Lung (tissue), 11 donors: ENCODE measurements at regions not wholly inside any gene's neighbourhood (a gene's known extent, or its start where the extent isn't known, plus 50 kb on each side); places are given as distances from the start of the nearest gene placed in this dataset.
"Not testable (repeated sequence)": the region's sequence is repeated elsewhere in the genome, so short reads cannot be mapped to it uniquely, and the experiment has no call there.

Experiments
- ATAC-seq: fragments of 200-7000 bp; cut with Tn5 transposase; one replicate; pipeline ENCODE4 v1.9.1; 2020; ENCODE audit warnings: moderate number of reproducible peaks; ENCODE audit not compliant: insufficient read depth, low FRiP score
- DNase-seq, 3 donors: peaks; one replicate each; pipeline ENCODE4 v3.0.0-alpha.2; 2013 to 2017
- H3K27ac ChIP-seq, 2 donors: one replicate each; pipeline ENCODE4 v1.5.1; 2013; ENCODE audit warnings: mild to moderate bottlenecking in 2 of 2, moderate library complexity in 2 of 2, control low read depth in 1 of 2, inconsistent platforms in 1 of 2, low read depth in 1 of 2, low read length in 1 of 2
- H3K27me3 ChIP-seq, 3 donors: one replicate each; pipeline ENCODE4 v1.5.1; 2013; ENCODE audit warnings: low read length in 2 of 3; ENCODE audit not compliant: control insufficient read depth in 3 of 3, insufficient read depth in 3 of 3
- H3K36me3 ChIP-seq, 4 donors: one replicate each; pipeline ENCODE4 v1.5.1; 2013; ENCODE audit warnings: low read length in 4 of 4, mild to moderate bottlenecking in 1 of 4, moderate library complexity in 1 of 4; ENCODE audit not compliant: control insufficient read depth in 4 of 4, insufficient read depth in 4 of 4
- H3K4me1 ChIP-seq, 5 donors: one replicate each; pipeline ENCODE4 v1.5.1; 2013; ENCODE audit warnings: low read length in 5 of 5, mild to moderate bottlenecking in 2 of 5, moderate library complexity in 1 of 5; ENCODE audit not compliant: control insufficient read depth in 5 of 5, insufficient read depth in 5 of 5
- H3K4me3 ChIP-seq: one replicate; pipeline ENCODE4 v1.5.1; 2013; ENCODE audit warnings: mild to moderate bottlenecking, control low read depth, moderate library complexity
- H3K9ac ChIP-seq, 2 donors: one replicate each; pipeline ENCODE4 v1.5.1; 2013; ENCODE audit warnings: low read length in 2 of 2, control low read depth in 1 of 2; ENCODE audit not compliant: insufficient read depth in 1 of 2
- H3K9me3 ChIP-seq, 4 donors: one replicate each; pipeline ENCODE4 v1.5.1; 2013; ENCODE audit warnings: low read length in 3 of 4, mild to moderate bottlenecking in 1 of 4, moderate library complexity in 1 of 4; ENCODE audit not compliant: control insufficient read depth in 4 of 4, insufficient read depth in 3 of 4
- WGBS, 2 donors: extraction: QIAGEN DNeasy Blood & Tissue Kit; methylation state at CpG; one replicate each; pipeline ENCODE4 v1.1.7; 2013; 5-methylcytosine and 5-hydroxymethylcytosine counted together
- TF ChIP-seq, protein P1 (sequence below): IDR thresholded peaks from 2 replicates; pipeline ENCODE4 v1.5.1; 2012; ENCODE audit warnings: mild to moderate bottlenecking; ENCODE audit errors: control extremely low read depth, extremely low read depth
- donor health status: control.
- donor health status: control.
- donor health status: Bipolar disorder and iron deficiency.
- donor health status: healthy.
- donor health status: DM: yes; HTN: yes; CAD: no.

DNA sequence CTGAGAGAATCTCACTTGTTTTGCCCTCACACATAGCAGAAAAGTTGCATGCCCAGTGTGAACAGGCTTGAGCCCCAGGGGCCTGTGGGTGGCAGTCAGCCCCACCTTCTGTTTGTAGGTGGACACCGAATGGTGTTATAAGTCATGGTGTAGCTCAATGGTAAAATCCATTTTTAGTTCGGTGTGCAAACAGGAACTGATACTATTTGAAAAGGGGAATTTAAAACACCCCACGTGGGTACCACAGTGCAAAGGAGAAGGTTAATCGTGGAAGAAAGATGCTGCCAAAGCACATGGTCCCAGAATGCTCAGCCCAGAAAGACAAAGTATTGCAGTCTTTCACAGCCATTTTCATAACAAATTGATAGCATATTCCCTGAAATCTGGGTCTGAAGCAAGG is 71.8 kb upstream of the GZMB start:
- Histone ChIP-seq H3K36me3 (no peaks in the 10 kb centered on the region), H3K9me3 (no peaks in the 10 kb centered on the region), H3K9ac (no peak overlapping the region), H3K4me1 (peaks cover 0 to 4% (median 0%) of the 10 kb centered on the region in 5 donors), H3K4me3 (no peak overlapping the region), H3K27me3 (no peaks in the 10 kb centered on the region), H3K27ac (no peak overlapping the region)
- TF ChIP-seq, protein P1, sequence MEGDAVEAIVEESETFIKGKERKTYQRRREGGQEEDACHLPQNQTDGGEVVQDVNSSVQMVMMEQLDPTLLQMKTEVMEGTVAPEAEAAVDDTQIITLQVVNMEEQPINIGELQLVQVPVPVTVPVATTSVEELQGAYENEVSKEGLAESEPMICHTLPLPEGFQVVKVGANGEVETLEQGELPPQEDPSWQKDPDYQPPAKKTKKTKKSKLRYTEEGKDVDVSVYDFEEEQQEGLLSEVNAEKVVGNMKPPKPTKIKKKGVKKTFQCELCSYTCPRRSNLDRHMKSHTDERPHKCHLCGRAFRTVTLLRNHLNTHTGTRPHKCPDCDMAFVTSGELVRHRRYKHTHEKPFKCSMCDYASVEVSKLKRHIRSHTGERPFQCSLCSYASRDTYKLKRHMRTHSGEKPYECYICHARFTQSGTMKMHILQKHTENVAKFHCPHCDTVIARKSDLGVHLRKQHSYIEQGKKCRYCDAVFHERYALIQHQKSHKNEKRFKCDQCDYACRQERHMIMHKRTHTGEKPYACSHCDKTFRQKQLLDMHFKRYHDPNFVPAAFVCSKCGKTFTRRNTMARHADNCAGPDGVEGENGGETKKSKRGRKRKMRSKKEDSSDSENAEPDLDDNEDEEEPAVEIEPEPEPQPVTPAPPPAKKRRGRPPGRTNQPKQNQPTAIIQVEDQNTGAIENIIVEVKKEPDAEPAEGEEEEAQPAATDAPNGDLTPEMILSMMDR, result no peak
- no peak for DNase-seq
- 47 to 65% methylated on average over 4 of the region's 4 CpGs for WGBS, 2 donors
- no peak for ATAC-seq

DNA sequence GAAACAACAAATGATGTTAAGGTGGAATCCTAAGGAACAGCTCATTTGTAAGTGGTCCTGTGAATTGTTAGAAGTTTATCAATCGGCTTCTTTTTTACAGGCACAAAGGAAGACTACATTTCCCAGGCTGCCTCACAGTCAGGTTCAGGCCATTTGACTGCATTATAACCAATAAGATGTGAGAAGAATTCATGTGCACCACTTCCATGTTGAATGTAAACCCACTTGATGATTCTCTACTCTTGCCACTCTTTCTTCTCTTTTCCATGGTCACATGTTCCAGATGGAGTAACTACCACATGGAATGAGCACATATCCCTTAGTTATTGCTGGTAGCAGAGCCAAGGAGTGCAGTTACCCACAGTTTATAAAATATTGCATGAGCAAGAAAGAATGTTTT is 67.1 kb upstream of the GZMB start:
- H3K4me3 ChIP-seq, result no peak overlapping the region
- ATAC-seq, result no peak
- H3K9ac ChIP-seq, result no peak overlapping the region
- no peaks in the 10 kb centered on the region for H3K27me3 ChIP-seq
- no peak overlapping the region for H3K27ac ChIP-seq
- H3K4me1 ChIP-seq, result no peaks in the 10 kb centered on the region
- TF ChIP-seq, protein P1, result no peak
- H3K36me3 ChIP-seq, result no peaks in the 10 kb centered on the region
- WGBS, 2 donors, result 89 to 94% methylated on average over 1 of the region's 1 CpG
- DNase-seq, result no peak
- H3K9me3 ChIP-seq, result peaks cover 0 to 3% (median under 1%) of the 10 kb centered on the region in 4 donors

DNA sequence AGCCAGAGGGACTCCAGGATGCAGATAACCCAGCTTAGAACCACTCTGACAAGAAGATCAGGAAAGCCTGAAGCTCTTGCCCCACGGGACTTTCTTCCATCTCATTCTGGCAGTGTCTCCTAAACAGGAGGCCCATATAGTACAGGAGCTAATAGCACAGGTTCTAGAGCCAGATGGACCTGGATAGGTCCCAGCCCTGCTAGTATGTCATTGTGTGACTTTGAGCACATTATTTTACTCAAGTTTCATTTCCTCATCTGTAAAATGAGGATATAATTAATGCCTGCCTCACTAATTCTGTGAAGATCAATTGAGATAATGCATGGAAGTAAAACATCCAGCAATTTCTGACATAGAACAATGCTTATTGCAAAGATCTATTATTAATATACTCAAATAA is 66.5 kb upstream of the GZMB start:
- Histone ChIP-seq H3K27ac (no peak overlapping the region), H3K9ac (no peak overlapping the region), H3K4me1 (no peaks in the 10 kb centered on the region), H3K36me3 (no peaks in the 10 kb centered on the region), H3K27me3 (no peaks in the 10 kb centered on the region), H3K4me3 (no peak overlapping the region), H3K9me3 (peaks cover 0 to 3% (median under 1%) of the 10 kb centered on the region in 4 donors)
- no peak for ATAC-seq
- WGBS, 2 donors, result 69 to 78% methylated on average over 1 of the region's 1 CpG
- TF ChIP-seq, protein P1, result no peak
- DNase-seq, result no peak

DNA sequence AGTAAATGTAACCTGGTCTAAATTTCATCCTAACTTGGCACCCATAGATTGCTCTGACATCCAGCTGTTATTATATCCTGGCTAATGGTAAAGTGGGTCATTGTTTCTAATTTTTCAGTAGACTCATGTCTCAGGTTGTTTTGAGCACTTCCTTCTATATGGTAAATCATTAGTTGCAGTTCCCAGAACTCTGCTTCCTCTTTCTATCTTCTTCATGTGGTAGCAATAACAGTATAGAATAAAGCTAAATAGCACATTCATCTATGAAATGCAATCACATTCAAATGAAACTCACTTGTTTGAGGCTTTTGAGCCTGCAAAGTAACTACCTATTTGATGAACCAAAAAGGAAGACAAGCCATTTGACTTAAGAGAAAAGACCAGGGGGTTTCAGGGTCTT is 65.1 kb upstream of the GZMB start:
- DNase-seq, result no peak
- H3K9me3 ChIP-seq, result peaks cover 0 to 3% (median under 1%) of the 10 kb centered on the region in 4 donors
- no peak overlapping the region for H3K27ac ChIP-seq
- TF ChIP-seq, protein P1, result no peak
- no peaks in the 10 kb centered on the region for H3K27me3 ChIP-seq
- no peak for ATAC-seq
- H3K4me3 ChIP-seq, result no peak overlapping the region
- H3K36me3 ChIP-seq, result no peaks in the 10 kb centered on the region
- no peak overlapping the region for H3K9ac ChIP-seq
- H3K4me1 ChIP-seq, result no peaks in the 10 kb centered on the region

DNA sequence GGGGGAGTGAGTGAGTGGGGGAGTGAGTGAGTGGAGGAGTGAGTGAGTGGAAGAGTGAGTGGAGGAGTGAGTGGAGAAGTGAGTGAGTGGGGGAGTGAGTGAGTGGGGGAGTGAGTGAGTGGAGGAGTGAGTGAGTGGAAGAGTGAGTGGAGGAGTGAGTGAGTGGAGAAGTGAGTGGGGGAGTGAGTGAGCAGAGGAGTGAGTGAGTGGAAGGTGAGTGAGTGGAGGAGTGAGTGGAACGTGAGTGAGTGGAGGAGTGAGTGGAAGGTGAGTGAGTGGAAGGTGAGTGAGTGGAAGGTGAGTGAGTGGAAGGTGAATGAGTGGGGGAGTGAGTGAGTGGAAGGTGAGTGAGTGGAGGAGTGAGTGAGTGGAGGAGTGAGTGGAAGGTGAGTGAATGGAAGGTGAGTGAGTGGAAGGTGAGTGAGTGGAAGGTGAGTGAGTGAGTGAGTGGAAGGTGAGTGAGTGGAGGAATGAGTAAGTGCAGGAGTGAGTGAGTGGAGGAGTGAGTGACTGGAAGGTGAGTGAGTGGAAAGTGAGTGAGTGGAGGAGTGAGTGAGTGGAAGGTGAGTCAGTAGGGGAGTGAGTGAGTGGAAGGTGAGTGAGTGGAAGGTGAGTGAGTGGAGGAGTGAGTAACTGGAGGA is 62.4 kb upstream of the GZMB start:
- H3K9me3 ChIP-seq, H3K27me3 ChIP-seq, H3K27ac ChIP-seq, H3K4me3 ChIP-seq, ATAC-seq, H3K9ac ChIP-seq, H3K36me3 ChIP-seq, H3K4me1 ChIP-seq, DNase-seq: not testable (repeated sequence)
- 91 to 96% methylated on average over 1 of the region's 1 CpG for WGBS, 2 donors
